A172 (cell line): ENCODE measurements at regions not wholly inside any gene's neighbourhood (a gene's known extent, or its start where the extent isn't known, plus 50 kb on each side); places are given as distances from the start of the nearest gene placed in this dataset.
A peak's percentile ranks its signal among the peaks of the same experiment; 100 is the strongest.

Source experiments
- DNase-seq: peaks from one replicate; pipeline ENCODE4 v3.0.0-alpha.2; 2015; ENCODE audit warnings: low spot score

DNA sequence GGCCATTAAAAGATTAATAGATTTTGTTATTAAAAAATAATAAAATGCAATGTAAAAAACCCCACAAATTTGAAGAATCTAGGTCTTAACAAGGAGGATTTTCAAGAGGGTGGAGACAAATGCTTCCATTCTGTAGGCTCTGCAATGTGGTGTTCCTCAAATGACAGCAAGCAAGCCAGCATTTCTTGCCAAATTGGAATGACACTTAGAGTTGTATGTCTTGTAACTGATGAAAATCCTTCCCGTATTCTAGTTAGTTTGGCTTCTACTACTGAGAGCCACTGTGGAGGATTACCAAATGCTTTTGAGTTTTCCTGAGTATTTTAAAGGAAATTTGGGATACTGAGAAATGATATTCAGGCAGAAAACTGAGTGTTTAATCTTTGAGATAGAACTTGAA is 1225.5 kb upstream of the CITED2 start:
- DNase-seq = no peak

- no peak for DNase-seq
These were observed 1222.7 kb upstream of the CITED2 start for GRCh38 chr6:140597181-140597580.

DNA sequence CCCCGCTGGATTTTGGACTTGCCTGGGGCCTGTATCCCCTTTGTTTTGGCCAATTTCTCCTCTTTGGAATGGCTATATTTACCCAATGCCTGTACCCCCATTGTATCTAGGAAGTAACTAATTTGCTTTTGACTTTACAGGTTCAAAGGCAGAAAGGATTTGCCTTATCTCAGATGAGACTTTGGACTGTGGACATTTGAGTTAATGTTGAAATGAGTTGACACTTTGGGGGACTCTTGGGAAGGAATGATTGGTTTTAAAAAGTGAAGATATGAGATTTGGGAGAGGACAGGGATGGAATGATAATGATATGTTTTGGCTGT is 1220.3 kb upstream of the CITED2 start:
- DNase-seq = no peak

DNA sequence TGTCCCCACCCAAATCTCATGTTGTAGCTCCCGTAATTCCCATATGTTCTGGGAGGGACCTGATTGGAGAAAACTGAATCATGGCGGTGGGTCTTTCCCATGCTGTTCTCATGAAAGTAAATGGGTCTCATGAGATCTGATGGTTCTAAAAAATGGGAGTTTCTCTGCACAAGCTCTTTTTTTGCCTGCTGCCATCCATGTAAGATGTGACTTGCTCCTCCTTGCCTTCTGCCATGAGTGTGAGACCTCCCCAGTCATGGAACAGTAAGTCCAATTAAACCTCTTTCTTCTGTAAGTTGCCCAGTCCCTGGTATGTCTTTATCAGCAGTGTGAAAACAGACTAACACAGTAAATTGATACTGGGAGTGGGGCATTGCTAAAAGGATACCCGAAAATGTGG is 1218.4 kb upstream of the CITED2 start:
- DNase-seq = no peak

GRCh38 chr6:140590641-140591040 is 1216.2 kb upstream of the CITED2 start:
- DNase-seq = no peak

DNA sequence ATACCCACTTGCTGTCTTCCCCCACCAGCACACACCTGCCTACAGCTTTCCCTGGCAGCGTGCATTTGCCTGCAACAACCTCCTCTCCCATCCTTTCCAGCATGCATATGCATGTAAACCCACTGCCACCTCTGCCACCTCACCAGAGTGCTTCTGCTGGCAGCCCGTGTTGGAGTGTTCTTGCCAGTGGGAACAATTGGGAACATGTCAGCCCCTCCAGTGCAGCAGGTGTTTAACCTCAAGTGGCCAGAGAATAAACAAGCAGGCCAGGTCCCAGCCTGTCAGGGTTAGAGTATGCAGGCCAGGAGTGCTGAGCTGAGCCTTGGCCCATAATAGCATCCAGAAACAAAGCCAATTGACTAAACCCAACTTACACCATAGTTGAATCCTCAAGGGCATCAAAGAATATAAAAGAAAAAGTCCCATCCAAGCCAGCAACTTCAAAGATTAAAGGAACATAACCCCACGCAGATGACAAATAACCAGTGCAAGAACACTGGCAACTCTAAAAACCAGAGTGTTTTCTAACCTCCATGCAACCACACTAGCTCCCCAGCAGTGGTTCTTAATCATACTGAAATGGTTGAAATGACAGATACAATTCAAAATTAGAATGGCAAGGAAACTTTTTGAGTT is 1212.1 kb upstream of the CITED2 start:
- no peak for DNase-seq

GRCh38 chr6:140581601-140582000 is 1207.2 kb upstream of the CITED2 start:
- no peak for DNase-seq

DNA sequence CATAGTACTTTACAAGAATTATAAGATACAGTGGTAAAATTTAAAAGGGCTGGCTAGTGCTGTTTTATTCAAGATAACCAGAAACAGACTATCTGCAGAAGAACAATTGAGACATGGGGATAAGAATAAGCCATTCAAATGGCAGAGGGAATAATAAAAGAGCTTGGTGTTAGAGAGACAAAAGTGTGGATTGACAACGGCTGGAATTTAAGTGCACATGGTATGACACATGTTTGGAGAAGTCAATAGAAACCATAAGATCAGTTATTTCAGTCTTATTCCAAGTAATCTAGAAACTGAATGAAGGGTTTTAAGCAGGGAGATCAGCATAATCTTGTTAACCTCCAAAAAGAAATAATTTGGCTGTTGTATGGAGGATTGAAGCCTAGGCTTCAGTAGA is 1205.5 kb upstream of the CITED2 start:
- DNase-seq = no peak

DNA sequence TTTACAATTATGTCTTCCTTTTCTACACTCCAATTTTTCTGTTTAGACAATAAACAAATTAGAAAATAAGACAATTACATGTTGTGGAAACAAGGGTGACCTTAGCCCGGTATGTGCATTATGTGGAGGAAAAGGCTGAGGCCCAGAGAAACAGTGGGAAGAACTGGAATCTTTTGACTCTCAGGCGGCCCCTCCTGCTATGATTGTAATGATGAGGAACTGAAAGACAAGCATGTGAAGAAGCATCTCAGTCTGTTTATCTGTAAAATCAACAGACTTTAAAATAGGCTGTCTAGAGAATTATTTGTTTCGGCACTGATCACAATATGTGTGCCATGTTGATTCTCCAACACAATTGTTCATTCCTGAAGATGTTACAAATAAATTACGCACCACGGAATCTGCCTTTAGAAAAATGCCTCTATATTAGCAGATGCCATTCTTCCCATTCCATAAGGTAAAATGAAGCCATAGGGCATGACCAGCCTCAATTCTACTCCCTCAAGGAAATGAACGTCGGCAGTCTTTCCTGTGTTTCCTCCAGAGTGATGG is 1201.6 kb upstream of the CITED2 start:
- no peak for DNase-seq

GRCh38 chr6:140572867-140573266 is 1198.4 kb upstream of the CITED2 start:
- peak; percentile 13 for DNase-seq

DNA sequence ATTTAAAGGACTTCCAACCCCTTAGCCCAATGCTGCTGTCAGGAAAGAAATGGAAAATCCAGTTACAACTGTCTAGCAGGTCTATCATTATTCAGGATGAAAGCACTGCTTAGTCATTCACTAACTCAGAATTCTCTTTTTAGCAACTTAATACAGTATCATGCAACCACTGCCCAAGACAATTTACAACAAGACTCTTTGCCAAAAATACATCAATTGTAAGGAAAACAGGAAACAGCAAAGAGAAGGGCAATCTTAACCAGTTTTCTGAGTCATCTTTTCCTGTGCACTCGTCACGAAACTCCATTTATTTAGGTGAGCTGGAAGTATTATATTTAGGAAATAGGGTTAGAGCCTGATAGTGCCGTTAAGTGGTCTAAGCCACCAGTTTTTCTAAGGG is 1197.7 kb upstream of the CITED2 start:
- peak; percentile 95 for DNase-seq

- peak; percentile 43 for DNase-seq
These were observed 1196.7 kb upstream of the CITED2 start for GRCh38 chr6:140571145-140571544.

DNA sequence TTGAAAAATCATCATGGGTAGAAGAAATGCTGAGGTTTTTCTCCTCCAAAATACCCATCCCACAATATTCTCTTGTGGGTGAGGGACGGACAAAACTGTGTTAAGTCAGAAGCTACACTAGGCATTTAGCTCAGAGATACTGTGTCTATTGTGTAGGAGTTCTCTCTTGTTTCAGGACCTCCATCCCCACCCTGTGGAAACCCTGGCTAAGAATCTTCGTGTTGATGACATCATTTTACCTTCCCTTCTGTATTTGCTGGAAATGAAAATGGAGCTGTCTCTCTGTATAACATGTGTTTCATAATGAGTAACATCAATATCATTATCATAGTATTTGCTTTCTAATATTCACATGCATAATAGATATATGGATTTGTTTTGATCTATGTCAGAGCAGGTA is 1193.0 kb upstream of the CITED2 start:
- no peak for DNase-seq

DNA sequence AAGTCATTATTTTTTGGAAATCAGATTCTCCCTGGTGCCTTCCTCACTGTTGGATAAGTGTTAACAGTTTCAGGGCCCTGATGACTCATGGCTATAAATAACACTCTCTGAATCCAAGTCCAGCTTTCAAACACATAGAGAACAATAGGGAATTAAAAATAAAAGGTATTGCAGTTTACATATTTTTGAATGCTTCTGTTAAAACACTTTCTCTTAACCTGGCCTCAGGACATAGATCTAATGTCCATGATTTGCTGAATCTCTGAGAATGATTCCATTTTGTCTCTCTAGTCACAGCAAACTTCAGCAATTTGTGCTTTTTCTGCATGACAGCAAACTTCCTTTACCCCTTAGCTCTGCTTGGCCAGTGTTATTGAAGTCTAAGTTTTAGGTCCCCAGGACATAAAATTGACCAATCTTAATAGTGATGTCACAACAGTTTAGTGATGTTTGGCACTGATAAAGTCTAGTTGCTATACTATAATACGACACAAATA is 1192.4 kb upstream of the CITED2 start:
- DNase-seq = peak; percentile 67

DNA sequence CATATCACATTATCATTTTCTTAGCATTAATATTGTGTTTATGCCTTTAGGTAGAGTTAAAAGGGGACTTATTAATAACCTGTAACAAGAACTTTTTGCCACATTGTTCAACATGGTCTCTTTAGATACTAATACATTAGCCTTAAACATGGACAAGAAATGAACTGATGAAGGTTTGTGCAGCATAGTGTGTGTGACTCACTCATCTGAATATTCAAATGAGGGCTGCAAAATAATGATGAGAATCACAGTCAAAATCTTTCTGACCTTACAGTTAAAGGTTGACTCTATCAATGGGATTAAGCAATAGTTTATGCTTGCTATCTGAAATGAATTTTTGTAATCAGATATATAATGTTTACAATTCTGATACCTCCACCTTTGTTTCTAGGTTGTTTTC is 1189.3 kb upstream of the CITED2 start:
- no peak for DNase-seq

- no peak for DNase-seq
These were observed 1187.3 kb upstream of the CITED2 start for GRCh38 chr6:140561701-140562100.

DNA sequence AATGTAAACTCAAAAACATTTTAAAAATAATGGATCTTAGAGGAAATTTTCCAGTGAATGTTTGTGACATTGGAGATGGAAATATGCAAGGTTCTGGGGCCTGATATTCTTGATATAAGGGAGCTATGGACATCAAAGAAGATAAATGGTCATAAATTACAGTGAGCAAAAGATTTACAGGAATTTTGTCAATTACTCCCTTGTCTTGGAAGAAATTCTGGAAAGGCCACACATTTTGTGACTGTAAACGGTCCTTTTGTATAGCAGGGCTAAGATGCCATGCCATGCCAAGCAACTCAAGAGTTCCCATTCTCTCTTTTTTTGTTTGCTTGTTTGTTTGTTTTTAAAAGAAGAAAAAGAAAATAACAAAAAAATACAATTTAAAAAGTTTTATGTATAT is 1186.2 kb upstream of the CITED2 start:
- DNase-seq = no peak

DNA sequence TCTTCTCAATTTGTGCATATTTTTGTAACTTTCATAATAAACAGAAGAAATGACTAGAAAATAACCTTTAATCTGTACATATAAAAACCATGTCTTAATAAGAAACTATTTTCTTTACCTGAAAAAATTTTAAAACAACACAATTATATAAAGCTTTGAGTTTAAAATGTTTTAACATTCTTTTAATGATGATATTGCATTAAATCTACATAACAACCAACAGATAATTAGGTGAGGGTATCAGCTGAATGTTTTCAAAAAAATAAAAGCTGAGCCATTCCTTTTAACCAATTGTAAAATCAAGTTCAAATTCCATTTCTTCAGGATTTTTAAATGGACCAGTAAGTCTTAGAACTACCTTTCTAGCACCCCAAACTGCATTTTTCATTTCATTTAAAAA is 1185.0 kb upstream of the CITED2 start:
- DNase-seq = no peak

DNA sequence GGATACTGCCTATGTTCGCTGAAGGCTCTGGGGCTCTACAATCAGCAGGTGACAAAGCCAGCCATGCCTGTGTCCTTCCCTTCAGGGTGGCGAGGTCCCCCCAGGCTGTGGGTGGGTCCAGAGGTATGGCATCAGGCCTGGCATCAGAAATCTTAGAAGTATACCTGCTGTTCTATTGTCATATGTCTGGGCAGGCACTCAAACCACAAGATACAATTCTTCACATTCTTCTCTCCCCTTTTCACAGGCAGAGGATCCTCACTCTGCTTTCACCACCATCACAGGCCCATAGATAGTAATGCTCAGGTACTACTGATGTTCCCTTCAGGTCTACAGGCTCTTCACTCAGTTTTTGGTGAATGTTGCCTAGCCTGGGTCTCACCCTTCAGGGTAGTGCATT is 1180.0 kb upstream of the CITED2 start:
- DNase-seq = peak; percentile 42

- DNase-seq = no peak
These were observed 1173.9 kb upstream of the CITED2 start for GRCh38 chr6:140548366-140548765.

DNA sequence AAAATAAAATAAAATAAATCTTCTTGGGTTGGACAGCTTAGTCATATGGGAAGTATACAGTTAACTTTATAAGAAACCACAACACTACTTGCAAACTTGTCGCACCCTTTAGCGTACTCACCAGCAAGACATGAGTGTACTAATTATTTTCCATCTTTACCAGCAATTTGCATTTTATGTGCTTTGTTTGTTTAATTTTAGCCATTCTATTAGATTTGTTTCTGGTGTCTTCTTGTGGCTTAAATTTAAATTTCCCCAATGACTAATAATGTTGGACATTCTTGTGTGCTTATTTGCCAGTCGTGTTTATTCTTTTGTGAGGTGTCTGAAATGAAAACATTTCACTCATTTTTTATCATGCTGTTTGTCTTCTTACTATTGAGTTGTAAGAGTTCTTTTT is 1172.2 kb upstream of the CITED2 start:
- DNase-seq = peak; percentile 88

- DNase-seq = no peak
These were observed 1170.0 kb upstream of the CITED2 start for GRCh38 chr6:140544431-140544830.

DNA sequence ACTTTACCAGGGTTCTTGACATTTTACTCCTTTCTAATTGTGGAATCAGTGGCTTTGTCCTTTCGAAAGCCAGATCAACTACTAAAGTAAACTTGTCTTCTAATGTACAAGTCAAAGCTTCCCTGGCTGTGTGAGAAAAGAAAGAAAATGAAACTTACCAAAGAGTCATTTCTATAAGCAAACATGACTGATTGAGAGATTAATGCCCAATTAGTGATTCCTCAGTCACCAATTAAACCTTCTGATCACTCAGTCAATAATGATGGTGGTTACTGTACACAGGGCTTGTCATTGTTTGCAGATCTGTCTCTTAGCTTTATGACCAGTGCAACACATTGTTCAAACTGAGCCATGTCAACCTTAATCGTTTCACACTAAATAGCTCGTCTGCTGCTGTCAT is 1168.4 kb upstream of the CITED2 start:
- DNase-seq = peak; percentile 47

- DNase-seq = peak; percentile 46
These were observed 1166.8 kb upstream of the CITED2 start for GRCh38 chr6:140541288-140541687.
